GM19324 (cell line): ENCODE measurements at regions not wholly inside any gene's neighbourhood (a gene's known extent, or its start where the extent isn't known, plus 50 kb on each side); places are given as distances from the start of the nearest gene placed in this dataset.

Source experiments
- ATAC-seq: cut with Tn5 transposase; IDR thresholded peaks from one replicate; pipeline ENCODE4 v1.9.1; 2021; ENCODE audit warnings: mild to moderate bottlenecking, moderate library complexity; ENCODE audit not compliant: unreplicated experiment, low FRiP score

DNA sequence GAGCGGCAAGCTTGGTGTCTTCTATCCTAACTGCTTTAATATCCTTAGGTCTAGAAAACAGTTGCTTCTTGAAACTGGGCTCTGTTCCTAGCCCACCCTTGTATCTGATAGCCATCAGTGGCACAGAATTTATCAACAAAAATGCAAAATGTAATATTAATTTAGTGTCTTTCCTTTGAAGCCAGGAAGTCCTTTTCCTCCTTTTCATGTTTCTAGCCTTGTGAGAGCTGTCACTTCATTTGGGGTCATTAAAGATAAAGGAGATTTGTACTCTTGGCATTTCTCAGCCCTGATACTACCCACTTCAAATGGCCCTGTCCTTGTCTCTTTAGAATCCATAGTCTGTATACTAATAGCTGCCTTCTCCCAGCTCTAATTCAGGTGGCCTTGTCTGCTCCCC is 111.0 kb downstream of the GAS1 start:
- no peak for ATAC-seq

DNA sequence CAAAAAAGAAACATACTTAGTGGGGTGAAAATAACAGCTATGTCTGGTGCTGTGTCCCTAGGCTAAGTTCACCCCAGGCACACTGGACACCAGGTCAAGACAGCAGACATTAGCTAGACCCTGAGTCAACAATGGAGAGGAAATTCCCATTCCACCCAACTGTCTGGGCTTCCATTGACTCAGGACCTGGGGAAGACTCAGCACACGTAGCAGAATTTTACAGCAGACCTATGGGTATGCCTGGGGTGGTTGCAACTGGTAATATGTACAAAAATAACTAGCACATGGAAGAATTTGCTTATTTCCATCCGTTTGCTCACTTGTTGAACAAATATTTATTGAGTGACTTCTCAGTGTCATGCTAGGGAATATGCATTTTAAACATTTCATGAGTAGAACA is 117.0 kb downstream of the GAS1 start:
- no peak for ATAC-seq

DNA sequence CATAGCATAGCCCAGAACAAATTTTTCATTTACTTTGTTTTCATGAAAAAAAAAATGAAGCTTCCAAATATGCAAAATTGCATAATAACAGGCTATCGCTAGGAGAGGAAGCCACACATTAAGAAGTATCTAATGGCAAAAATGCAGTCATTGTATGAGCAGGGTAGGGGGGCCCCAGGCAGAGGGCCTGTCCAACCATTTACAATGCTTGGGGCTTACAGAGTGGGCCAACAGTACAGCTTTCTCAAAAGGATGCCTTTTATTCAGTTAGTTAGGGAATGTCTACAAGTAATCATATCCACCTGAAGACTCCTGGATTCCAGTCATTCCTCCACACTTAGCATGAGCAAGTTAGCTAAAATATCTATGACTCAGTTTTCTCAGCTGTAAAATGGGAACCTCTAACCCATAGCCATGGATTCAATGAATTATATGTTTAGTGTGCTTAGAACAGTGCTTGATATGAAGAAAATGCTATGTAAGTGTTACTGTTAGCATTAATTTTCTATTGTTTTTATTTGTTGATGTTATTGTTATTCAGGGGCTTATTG is 117.7 kb downstream of the GAS1 start:
- ATAC-seq, result no peak

DNA sequence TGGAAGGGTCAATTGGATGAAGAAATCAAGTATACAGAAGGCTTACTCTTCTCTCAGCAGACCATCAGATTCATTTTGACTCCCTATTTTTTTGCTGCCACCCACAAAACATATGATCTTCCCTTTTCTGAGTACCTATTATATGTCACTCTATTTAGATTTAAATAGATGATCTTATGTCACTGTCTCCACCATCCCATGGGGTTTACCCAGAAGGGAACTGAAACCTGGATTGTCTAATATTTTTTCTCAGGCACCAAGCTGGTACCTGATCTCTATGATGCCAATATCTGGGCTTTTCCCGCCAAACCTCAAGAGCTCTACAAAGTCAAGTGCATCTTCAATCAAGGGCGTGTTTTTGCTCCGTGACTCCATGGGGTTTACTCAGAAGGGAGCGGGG is 118.7 kb downstream of the GAS1 start:
- no peak for ATAC-seq

DNA sequence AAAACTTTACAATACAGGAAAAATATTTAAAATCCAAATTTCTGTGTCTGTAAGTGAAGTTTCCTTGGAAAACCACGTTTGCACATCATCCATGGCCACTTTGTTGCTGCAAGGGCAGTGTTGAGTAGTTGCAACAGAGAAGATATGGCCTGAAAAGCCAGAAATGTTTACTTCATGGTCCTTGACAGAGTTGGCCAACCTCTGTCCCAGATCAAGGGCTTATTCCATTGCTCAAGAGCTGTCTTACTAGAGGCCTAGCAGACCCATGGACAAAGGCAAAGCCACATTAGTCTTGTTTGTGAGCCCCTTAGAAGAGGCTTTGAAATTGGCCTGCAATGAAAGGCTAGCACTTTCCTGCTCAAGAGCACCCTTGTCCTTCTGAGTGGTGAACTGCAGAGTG is 119.4 kb downstream of the GAS1 start:
- ATAC-seq, result no peak

DNA sequence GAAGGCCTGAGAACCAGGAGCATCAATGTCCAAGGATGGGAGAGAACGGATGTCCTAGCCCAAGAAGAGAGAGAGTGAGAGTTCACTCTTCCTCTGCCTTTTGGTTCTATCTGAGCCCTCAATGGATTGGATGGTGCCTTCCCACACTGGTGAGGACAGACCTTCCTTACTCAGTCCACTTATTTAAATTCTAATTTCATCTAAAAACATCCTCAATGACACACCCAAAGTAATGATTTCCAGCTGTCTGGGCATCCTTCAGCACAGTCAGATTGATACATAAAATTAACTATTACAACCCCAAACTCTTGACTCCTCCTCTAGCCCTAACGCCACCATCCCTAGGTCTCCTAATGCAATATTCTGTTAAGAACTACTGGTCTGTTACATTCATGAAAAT is 122.0 kb downstream of the GAS1 start:
- ATAC-seq, result no peak

DNA sequence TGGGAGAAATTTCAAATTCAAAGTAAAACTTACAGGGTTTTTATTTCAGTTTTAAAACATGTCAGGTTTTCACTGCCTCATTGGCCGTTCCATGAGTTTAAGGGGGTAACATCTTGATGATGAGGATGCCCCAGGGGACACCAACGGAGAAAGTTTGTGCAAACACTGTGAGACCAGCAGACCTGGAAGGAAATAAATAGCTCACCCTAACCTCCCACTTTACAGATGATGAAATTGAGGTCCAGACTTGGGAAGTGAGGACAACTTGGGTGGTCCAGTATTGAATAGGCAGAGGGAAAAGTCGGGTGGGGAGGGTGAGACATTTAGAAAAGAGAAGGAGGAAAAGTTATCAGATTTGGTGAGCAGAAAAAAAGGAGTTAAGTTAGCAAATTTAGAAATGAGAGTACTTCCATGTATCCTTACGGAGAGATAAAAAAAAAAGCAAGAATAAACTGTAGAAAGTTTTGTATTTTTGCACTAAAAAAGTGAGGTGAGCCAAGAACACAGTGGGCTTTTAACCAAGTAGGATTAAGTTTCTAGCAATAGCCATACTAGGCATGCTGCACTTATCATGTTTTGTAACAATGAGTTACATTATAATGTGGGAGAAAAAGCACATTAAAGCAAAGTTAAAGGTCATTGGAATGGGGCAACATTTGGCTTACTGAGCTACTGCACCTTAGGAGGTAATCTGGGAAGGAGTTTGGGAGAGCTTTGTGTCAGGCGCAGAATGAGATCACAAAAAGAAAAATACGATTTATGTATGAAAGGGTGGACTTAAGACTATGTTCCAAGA is 125.1 kb downstream of the GAS1 start:
- ATAC-seq, result no peak

DNA sequence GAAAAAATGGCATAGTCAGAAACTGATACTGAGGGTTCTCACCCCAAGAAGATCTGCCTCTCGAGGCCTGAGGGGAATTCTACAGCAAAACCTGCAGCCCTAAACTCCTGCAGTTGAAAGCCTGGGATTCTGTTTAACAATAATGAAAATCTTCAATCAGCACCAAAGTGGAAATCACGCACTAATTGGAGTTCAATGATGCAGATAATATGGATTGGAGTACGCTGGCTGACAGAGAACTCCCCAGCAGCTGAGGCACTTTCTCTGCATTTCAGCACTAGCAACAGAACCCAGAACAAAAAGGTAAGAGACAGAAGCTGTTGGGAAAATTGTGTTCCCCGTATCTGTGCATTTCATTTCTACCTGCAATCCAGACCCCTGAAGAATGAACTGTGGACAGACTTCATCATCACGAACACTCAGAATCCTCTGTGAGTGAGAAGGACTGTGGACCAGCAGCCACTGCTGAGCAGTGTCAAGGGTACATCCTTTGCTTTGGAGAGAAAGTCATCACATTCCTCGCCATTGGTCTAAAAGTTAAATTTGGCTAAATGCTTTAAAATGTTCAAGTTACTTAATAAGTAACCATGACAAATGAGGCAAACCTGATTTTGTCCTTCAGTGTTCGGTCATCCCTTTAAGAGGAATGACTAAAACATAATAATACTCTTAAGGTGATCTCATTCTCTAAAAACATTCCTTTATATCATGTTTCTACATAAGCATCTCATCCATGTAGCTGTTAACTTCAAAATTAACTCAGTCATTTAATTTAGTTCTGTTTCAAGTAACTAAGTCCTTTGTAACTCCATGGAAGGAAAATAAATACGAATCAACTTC is 126.1 kb downstream of the GAS1 start:
- ATAC-seq, result no peak

DNA sequence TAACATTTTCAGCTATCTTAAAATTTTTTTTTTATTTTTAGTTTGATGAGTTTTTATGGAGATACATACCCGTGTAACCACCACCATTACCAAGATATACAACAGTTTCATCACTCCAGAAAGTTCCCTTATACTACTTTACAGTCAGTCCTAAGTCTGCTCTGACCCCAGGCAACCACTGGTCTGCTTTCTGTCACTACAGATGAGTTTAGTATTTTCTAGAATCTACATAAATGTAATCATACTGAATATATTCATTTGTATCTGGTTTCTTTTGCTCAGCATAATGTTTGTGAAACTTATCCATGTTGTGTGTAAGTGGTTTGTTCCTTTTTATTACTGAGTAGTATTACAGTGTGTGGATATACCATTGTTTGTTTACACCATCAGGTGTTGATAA is 127.8 kb downstream of the GAS1 start:
- ATAC-seq, result no peak

DNA sequence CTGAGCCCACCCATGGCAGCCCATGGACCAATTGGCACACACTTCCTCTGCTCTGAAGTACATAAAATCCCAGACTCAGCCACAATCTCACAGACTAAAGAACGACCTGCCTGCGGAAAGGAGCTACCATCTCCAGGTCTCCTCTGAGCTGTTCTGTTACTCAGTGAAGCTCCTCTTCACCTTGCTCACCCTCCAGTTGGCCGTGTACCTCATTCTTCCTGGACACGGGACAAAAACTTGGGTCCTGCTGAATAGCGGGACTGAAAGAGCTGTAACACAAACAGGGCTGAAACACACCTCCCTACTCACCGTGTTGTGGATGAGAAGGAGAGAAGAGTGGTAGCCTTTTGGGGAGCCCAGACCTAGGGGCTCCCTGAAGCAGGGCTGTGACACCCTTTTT is 128.7 kb downstream of the GAS1 start:
- ATAC-seq, result no peak

DNA sequence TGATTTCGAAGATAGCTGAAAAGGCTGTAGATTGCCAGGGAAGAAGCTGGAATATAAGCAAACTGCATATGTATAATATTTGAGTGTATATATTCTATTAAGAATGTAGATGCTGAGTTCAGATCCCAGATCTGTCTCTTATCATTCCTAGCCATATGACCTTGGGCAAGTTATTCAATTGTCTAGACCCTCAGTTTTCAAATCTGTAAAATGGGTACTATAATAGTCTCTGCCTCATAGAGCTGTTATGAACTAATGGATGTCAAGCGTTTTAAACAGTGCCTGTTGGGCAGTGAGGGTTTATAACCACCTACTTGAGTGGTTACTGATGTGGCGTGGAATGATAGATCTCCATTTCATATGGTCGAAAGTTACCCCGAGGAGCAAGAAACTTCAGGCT is 130.4 kb downstream of the GAS1 start:
- no peak for ATAC-seq

DNA sequence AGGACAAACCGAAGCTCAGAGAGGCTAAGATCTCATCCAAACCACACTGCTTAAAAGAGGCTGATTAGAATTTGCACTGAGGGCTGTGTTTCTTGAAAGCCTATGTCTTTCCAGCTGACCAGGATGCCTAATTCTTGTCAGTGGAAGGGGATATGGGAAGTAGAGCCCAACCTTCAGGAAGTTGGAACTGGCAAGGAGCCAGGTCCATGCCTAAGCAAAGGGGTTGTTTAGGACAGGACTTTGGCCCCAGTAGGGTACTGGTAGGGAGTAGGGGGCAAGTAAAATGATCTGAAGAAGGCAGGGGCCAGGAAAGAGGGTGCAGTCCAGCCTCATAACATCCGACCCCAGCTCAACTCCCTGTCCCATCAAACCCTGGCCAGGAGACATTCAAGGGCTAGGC is 130.9 kb downstream of the GAS1 start:
- no peak for ATAC-seq

DNA sequence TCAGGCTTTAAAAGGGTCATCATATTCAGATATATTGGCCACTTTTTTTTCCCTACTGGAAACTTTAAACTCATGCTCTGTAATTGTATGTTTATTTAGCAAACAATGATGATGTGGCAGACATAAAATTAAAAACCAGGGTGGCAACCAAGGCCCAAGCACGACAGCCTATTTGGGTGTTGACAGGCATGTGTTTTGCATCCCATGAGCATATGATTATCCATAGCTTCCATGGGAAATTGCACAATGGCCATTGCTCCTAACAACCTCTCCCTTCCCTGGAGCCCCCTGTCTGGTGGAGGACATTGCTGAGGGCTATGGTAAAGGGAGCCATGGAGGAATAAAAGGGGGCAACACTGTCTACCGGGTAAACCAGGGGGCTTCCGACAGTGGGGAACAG is 134.7 kb downstream of the GAS1 start:
- ATAC-seq, result no peak

DNA sequence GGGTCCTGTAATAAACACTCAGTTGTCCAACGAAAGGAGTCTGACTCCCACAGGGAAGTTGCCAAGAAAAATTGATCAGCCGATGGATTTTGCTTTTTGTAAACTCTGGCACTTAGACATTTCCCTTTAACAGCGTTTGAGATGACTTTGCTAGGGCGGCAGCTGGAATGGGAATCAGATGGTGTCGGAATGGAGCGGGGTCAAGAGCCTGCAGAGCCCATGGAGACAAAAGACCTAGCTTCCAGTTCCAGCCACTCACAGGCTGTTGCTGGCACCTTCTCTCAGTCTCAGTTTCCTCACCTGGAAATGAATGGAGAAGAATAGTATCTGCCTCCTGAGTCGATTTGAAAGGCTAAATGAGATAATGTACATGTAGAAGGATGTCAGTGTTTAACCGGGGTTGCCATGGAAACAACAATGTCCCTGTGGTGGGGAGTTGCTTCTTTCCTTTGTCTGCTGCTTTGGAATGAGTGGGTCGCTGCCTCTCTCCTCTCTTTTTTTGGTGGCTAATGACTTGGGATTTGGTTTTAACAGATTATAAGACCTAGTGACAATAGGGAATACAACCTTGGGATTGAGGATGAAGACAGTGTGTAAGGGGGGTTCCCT is 137.4 kb downstream of the GAS1 start:
- ATAC-seq, result no peak

DNA sequence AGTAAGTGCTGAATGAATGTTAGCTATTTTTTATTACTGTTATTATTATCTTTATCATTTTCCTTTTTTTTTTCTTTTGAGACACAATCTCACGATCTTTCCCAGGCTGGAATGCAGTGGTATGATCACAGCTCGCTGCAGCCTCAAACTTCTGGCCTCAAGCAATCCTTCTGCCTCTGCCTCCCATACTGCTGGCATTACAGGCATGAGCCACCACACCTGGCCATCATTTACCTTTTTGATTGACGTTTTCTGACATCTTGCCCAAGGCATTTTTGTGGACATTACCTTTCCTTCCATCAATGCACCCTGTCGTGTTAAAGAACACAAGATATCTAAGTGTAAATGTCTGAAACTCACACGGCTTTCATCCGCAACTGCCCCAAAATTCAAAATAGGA is 138.2 kb downstream of the GAS1 start:
- ATAC-seq, result no peak

DNA sequence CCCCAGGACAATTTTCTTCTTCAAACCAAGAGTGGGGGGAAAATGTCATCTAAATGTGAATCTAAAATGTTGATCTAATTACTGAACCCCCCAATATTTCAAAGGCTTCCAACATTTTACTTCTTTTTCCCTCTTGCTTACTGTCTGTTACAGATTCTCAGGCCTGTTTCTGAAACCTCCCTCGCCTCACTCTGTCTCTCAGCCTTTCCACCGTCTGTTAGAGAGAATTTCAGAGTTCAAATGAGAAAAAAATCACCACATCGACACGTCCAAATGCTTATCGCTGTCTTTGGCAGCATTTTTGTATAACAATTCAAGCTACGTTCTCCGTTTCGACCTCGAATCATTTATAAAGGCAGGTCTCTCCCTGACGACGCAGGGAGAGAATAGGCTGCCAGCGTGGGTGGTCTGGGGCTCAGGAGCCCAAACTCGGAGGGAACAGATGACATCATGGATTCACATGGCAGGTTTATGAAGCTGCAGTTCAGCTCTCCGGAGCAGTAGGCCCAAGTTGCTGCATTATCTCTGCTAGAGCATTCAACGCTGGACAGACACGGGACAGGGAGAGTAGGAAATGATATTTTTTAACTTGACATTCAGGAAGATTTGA is 139.8 kb downstream of the GAS1 start:
- ATAC-seq, result no peak

DNA sequence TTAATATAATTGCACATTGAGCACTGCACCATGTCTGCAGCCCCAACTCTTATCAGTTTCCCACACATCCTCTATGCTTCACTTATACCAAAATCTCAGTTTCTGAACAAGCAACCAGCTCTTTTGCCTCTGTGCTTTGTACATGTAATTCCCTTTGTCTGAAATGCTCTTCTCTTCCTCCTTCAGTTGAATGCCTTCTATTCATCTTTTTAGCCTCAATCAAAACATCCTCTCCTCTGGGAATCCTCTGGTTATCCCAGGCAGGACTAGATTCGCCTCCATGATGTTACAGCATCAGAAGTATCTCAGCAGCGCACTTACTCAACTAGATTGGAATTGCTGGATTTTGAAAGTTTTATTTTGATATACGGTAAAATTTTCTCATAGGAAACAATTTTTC is 143.3 kb downstream of the GAS1 start:
- no peak for ATAC-seq

DNA sequence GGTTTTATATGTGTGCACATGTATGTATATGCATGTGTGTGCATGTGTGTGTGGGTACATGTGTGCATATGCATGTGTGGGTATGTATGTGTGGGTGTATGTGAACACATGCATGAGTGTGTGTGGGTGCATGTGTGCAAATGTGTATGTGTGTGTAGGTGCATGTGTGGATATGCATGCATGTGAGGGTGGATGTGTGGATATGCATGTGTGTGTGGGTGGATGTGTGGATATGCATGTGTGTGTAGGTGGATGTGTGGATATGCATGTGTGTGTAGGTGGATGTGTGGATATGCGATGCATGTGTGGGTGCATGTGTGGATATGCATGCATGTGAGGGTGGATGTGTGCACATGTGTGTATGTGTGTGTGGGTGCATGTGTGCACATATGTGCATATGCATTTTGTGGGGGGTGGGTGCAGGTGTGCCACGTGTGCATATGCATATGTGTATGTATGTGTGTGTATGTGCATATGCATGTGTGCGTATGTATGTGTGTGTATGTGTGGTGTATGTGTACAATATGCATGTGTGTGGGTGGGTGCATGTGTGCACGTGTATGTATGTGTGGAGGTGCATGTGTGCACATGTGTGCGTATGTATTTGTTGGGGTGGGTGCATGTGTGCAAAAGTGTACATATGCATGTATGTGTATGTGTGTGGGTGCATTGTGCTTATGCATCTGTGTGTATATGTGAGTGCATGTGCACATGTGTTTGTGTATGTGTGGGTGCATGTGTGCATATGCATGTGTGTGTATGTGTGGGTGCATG is 144.2 kb downstream of the GAS1 start:
- no peak for ATAC-seq

DNA sequence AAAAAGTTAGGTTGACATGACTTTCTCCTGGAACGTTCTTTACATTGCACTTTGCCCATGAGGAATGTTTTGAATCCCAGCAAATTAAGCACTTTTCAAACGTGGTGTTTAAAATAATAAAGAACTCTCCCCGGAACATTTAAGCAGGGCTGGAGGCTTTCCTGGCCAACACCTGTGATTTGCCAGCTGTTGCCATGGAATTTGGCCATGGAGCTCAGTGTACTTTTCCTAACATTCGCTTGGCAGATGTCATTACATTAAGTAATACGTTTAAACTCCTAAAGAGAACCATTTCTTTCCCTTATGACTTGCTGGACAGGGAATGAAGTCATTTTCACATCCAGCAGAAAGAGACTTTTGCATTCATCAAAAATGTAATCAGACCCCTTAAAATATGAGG is 146.1 kb downstream of the GAS1 start:
- ATAC-seq, result no peak

DNA sequence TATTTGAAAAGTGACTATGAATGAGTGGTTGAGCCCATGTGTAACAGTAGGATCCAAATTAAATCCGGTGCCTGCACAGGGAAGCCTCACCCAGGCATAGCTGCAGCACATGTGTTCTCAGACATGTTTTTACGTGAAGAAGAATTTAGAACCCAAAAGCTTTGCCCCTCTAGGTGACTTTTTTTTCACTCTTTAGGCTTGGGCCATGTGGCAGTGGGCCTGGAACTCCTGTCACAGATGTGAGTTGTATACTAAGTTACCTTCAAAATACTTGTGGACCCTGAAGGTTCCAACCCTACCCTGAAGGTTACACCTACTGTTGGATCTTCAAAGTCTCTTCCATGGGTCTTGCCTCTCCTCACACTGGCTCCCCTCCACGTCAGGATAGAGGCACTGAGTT is 146.6 kb downstream of the GAS1 start:
- no peak for ATAC-seq
